HK-2 (cell line): ENCODE measurements at regions not wholly inside any gene's neighbourhood (a gene's known extent, or its start where the extent isn't known, plus 50 kb on each side); places are given as distances from the start of the nearest gene placed in this dataset.
"Not testable (repeated sequence)": the region's sequence is repeated elsewhere in the genome, so short reads cannot be mapped to it uniquely, and the experiment has no call there.

ENCODE experiments used
- DNase-seq: peaks from one replicate; pipeline ENCODE4 v3.0.0-alpha.2; 2018; ENCODE audit not compliant: unreplicated experiment

GRCh38 chr14:86797075-86797351 lies 1196.0 kb downstream of the GALC start:
- no peak for DNase-seq

GRCh38 chr14:86796221-86797074 lies 1196.5 kb downstream of the GALC start:
- DNase-seq = no peak

GRCh38 chr14:86794689-86795088 lies 1198.3 kb downstream of the GALC start:
- no peak for DNase-seq

- DNase-seq = no peak
Observed at GRCh38 chr14:86790408-86791364, 1202.3 kb downstream of the GALC start.

- DNase-seq = no peak
Observed at GRCh38 chr14:86788224-86788623, 1204.8 kb downstream of the GALC start.

- no peak for DNase-seq
Observed at GRCh38 chr14:86787717-86788116, 1205.3 kb downstream of the GALC start.

- DNase-seq = no peak
Observed at GRCh38 chr14:86782092-86782580, 1210.8 kb downstream of the GALC start.

- no peak for DNase-seq
Observed at GRCh38 chr14:86780876-86781510, 1212.0 kb downstream of the GALC start.

GRCh38 chr14:86780461-86780860 lies 1212.5 kb downstream of the GALC start:
- DNase-seq = no peak

- no peak for DNase-seq
Observed at GRCh38 chr14:86779416-86779815, 1213.6 kb downstream of the GALC start.

GRCh38 chr14:86777963-86778602 lies 1214.9 kb downstream of the GALC start:
- DNase-seq = no peak

- not testable (repeated sequence) for DNase-seq
Observed at GRCh38 chr14:86775896-86776295, 1217.1 kb downstream of the GALC start.

- DNase-seq = no peak
Observed at GRCh38 chr14:86774916-86775315, 1218.1 kb downstream of the GALC start.

GRCh38 chr14:86772075-86772474 lies 1220.9 kb downstream of the GALC start:
- no peak for DNase-seq

GRCh38 chr14:86770186-86770585 lies 1222.8 kb downstream of the GALC start:
- DNase-seq = no peak

- no peak for DNase-seq
Observed at GRCh38 chr14:86766469-86766868, 1226.5 kb downstream of the GALC start.

GRCh38 chr14:86761611-86762010 lies 1231.4 kb downstream of the GALC start:
- DNase-seq = no peak

GRCh38 chr14:86756521-86757190 lies 1226.7 kb downstream of the FLRT2 start:
- DNase-seq = no peak

- not testable (repeated sequence) for DNase-seq
Observed at GRCh38 chr14:86750488-86750887, 1220.5 kb downstream of the FLRT2 start.

- DNase-seq = no peak
Observed at GRCh38 chr14:86739761-86740160, 1209.8 kb downstream of the FLRT2 start.

- DNase-seq = not testable (repeated sequence)
Observed at GRCh38 chr14:86731427-86731826, 1201.5 kb downstream of the FLRT2 start.
